ENCODE measurements at regions not wholly inside any gene's neighbourhood (a gene's known extent, or its start where the extent isn't known, plus 50 kb on each side); places are given as distances from the start of the nearest gene placed in this dataset.
"Not testable (repeated sequence)": the region's sequence is repeated elsewhere in the genome, so short reads cannot be mapped to it uniquely, and the experiment has no call there.

DNA sequence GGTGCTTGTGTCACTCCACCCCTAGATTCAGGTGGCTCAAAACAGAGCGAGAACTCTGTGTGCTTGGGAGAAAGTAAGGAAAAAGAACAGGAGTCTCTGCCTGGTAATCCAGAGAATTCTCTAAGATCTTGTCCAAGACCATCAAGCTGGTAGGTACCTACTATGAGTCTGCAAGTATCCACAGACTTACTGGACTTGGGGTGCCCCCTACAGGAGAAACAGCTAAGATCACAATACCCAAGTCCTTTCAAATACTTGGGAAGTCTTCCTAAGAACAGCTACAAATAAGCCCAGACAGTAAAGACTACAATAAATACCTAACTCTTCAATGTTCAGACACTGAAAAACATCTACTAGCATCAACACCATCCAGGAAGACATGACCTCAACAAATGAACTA is 1143.6 kb upstream of the ACVR2A start:
- DNase-seq, result no peak
- intact Hi-C loops (cut with DNase I), result no loop called here

DNA sequence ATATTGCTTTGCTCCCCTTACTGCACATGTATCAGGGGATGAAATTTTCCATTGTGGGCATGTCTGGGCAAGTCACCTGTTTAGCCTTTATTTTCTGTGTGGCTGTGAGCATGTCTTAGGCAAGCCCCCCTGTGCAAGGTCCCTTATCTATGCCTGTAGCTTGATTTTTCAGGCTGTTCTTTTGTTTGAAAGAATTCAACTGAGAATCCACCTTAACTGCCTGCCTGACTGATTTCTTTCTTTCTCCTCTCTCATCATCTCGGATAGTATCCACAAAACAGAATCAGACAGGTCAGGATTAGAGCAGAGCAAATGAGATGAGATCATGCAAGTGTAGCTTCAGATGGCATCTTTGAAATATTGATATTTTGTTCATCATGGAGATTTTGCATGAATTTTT is 1147.5 kb upstream of the ACVR2A start:
- intact Hi-C loops (cut with DNase I), result no loop called here

DNA sequence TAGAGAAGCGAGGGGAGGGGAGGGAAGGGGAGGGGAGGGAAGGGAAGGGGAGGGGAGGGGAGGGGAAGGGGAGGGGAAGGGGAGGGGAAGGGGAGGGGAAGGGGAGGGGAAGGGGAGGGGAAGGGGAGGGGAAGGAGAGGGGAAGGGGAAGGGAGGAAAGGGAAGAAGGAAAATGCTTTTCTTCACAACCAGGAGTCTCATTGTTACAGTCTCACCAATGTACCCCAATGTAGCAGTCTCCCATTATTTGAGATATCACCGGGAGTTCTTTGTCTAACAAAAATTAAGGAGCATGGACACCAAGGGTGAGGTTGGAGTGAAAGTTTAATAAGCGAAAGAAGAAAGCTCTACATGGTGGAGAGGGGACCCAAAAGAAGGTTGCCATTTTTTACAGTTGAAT is 1148.0 kb upstream of the ACVR2A start:
- intact Hi-C loops (cut with DNase I); DNase-seq: not testable (repeated sequence)

More for the DNA sequence above, 1147.5 kb upstream of the ACVR2A start:
- no peak for DNase-seq

DNA sequence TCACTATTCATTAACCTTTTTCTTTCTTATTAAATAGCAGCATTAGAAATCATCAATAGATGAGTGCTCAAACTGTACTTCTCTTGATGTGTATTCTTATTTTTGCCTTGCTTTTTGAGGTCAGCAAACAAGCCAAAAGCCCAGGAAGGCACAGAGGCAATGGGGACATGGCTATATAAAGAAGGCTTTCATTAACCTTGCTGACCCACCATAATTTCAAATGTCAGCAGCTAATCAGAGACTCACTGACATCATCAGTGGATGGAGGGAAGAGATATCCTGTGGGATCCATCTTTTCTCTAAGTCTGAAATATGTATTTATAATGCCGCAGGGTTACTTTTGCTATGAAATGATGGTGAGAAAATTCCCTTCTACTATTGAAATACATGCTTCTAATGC is 1162.8 kb upstream of the ACVR2A start:
- intact Hi-C loops (cut with DNase I), result no loop called here
- DNase-seq, result no peak

DNA sequence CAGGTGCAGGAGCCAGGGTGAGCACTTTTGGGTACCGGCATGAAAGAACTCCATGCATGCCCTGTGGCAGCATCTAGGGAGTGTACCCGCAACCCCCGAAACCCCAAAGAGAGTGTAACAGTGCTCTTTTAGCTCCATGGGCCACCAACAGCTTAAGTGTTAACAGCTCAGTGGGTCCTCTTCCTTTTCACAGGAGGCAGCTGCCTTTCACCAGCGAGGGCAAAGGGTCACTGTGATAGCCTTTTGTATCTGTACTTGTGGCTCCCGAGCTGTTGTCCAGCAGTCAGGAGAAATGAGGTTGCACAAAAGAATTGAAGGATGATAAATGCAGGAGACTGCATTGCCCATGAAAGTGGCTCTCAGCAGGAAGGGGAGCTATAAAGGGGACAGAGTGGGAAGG is 1166.3 kb upstream of the ACVR2A start:
- DNase-seq, result no peak
- intact Hi-C loops (cut with DNase I), result no loop called here

DNA sequence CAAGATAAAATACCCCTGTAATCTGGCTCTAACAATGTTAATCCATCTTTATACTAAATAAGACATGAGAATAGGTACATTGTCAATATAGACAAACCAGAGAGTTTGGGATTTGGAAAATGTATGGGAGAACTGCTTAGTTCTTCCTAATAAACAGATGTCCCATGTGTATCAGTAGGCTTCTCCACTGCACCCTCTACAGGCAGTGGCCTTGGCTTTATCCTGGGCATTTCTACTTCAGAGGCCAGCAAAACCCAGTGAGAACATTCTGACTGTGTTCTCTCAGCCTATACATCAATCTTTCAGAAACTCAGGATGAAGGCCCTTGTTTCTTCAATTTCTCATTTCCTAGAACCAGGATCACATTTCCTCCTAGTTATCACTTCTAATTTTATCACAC is 1167.5 kb upstream of the ACVR2A start:
- DNase-seq, result no peak
- intact Hi-C loops (cut with DNase I), result no loop called here

DNA sequence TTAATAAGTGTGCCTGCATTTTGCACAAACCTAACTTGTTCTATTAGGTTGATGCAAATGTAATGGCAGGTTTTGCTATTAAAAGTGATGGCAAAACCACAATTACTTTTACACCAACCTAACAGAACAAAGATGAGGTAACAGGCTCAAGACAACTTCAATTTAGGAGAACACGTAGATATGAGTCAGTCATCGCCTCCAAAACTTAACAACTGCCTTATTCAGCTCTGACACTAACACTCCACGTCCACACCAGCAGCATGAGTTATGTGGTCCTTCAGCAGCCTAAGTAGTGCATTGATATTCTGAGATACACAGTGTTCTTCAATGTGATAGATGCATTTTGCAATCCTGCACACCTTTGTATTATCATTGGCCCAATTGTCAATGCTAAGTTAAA is 1175.1 kb upstream of the ACVR2A start:
- DNase-seq, result no peak
- intact Hi-C loops (cut with DNase I), result no loop called here

DNA sequence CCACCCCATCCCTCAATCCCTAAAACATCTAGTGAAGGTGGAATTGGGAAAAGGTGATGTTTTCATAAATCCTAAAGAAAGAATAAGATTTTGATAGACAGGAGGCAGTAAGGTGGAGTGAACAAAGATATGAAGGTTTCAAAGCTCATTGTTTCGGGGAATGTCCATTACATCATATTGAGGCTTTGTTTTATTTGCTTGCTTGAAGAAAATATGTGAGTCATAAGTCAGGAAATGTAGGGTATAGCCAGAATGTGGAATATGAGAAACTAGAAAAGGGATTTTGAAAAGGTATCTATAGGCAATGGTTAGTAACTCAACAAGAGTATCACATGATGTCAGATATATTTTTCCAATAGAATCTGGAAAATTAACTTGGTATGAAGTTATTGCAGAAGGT is 1178.5 kb upstream of the ACVR2A start:
- no peak for DNase-seq
- intact Hi-C loops (cut with DNase I), result no loop called here

DNA sequence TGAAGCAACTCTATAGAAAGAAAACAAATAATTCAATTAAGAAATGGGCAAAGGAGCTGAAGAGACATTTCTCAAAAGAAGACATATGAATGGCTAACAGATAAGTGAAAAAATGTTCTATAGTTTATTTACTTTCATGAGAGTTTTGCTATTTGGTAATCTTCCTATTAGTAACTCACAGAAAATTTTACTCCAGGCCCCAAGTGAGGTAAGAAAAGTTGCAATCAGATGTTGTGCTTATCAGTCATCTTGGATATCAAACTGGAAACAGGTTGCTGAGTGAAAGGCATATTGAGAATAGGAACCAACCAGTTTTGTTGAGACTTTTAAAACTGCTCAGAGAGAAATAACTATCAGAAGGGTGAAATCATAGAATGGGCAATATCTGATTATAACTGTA is 1179.0 kb upstream of the ACVR2A start:
- intact Hi-C loops (cut with DNase I), result no loop called here
- DNase-seq, result no peak

DNA sequence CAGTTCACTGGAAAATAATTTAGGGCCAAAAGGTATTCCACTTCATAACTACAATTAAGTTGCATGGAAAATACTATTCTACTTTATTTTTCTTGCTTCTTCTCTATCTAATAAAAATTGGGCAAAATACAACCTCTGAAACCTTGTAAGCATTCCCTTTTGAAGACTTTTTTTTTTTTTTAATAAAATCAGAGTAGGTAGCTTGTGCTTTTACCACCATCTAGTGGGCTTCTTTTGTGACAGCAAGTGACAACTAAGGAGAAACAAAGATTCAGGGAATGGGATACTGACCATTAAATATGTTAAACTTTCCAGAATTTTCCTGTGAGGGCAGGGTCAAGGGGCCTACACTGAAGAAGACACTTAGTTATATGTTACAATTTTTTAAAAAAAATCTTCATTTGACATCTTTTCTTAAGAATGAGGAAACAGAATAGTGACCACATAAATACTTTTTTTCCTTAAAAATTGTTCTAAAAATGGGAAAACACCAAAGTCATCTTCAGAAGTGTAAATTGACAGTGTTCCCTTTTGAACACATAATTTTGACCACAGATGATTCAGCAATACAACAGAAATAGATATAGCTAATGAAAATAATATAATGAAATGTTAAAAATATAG is 1183.2 kb upstream of the ACVR2A start:
- DNase-seq, result peak in 1 of 42 donors; percentile 9
- intact Hi-C loops (cut with DNase I), result no loop called here

DNA sequence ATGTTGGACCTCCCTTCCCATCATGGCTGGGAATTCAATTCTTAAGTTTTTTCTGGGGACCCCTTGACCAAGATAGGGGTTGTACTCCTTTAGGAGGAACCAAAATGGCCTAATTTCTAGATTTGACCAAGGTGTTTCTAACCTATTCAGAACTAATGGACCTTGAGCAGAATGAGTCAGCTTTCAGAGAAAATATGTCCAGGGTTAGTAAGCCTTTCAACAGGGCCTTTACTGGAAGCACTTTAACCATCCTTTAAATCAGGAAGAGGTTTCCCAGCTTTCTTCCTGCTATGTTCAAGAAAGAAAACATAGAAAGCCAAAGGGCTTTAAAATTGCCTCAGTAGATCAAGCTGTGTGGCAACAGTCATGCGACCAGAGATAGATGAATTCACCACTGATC is 1184.9 kb upstream of the ACVR2A start:
- intact Hi-C loops (cut with DNase I), result no loop called here
- DNase-seq, result no peak

DNA sequence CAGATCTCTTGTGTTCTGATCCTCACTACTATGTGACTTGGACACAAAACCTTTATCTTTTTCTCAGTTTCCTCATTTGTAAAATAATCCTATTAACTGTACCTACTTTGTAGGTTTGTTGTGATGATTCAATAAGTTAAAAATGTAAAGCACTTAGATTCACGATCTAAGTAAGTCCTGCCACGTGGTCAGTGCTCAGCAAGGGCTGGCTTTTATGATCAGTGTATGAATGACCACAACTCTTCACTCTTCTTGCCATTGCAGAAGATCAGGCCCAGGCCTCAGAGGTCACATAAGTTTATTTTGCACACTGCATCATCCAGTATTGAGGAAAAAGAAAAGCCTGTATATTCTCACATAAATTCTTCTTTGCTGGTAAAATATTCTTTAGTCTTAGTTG is 1192.5 kb upstream of the ACVR2A start:
- intact Hi-C loops (cut with DNase I), result no loop called here
- DNase-seq, result no peak

DNA sequence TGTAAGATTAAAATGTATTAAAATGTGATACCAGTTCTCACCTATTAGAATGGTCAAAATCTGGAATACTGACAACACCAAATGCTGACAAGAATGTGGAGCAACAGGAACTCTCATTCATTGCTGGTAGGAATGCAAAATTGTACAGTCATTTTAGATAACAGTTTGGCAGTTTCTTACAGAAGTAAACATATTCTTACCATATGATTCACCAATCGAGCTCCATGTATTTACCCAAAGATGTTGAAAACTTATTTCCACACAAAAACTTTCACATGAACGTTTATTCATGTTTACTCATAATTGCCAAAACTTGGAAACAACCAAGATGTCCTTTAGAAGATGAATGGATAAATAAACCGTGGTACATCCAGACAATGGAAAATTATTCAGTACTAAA is 1193.5 kb upstream of the ACVR2A start:
- intact Hi-C loops (cut with DNase I), result no loop called here
- DNase-seq, result no peak

DNA sequence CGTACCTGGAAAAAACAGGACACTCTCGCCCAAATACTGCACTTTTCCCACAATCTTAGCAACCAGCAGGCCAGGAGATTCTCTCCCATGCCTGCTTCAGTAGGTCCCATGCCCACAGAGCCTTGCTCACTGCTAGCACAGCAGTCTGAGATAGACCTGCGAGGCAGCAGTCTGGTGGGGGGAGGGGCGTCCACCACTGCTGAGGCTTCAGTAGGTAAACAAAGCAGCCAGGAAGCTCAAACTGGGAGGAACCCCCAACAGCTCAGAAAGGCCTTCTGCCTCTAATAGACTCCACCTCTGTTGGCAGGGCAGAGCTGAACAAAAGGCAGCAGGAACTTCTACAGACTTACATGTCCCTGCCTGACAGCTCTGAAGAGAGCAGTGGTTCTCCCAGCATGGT is 1202.8 kb upstream of the ACVR2A start:
- intact Hi-C loops (cut with DNase I), result no loop called here
- DNase-seq, result no peak

DNA sequence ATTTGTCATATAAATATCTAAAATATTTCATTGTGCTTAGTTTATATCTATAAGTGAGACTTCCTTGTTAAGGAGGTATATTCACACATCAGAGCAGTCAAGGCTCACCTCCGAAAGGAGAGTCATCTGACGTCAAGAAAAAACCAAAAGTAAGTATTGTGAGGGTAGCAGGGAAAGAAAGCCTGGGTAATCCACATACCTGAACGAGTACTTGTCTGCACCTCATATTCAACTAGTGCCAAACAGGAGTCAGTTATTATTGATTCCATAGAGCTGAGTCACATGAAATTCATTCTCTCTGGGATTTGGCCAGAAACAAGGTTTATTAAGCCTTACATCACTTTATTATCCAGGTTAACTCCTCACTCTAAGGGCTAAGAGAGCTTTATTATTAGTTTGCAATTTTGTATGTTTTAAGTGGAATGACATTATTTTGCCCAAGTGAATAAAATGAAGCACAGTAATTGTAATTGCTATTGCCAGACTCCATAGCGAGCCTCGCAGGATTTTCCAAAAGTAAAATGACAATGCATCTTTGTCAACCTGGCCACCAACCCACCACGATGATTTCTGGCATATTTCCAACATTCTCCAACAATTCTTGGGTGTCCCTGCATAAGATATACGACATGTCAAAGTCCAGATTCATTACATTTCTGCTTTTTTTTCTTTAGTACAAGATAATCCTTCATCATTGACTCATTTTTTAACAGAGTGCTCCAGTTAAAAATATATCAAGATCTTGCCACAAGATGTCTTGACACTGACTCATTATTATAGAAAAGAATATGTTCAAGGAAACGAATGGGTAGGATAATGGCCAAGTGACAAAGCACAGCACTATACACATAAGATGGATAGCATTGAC is 1210.4 kb upstream of the ACVR2A start:
- no peak for DNase-seq
- intact Hi-C loops (cut with DNase I), result no loop called here

DNA sequence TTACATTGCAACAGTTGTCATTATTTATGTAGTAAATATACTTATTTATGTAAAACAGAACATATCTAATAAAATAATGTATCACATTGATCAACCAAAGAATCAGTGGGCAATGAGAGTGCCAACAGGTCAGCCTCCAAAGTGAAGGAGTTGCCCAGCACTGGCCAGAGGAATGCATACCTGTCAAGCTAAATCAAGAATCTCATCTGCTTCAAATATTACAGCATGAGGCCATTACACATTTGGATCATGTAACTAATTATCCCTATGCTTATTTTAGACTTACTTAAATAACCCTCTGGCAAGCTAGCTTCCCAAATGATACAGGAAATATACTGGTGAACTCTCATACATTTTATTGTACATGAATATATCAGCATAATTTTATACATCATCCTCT is 1211.7 kb upstream of the ACVR2A start:
- intact Hi-C loops (cut with DNase I), result no loop called here
- DNase-seq, result no peak

DNA sequence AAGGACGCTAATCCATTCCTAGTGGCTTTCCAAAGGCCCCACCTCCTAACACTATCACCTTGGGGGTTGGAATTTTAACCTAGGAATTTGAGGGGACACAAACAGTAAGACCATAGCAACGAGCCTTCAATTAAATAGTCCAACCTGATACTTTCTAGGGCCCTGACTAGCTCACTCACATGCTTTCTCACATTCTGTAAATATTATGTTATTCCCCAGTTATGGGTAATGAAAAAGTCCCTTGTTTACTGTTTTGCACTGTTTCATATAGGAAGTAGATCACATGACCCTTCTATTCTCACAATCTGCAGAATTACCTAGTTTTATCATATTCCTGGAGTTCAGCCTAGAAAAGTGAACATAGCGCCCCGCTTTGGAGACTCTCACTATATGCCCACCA is 1212.1 kb upstream of the ACVR2A start:
- intact Hi-C loops (cut with DNase I), result no loop called here

DNA sequence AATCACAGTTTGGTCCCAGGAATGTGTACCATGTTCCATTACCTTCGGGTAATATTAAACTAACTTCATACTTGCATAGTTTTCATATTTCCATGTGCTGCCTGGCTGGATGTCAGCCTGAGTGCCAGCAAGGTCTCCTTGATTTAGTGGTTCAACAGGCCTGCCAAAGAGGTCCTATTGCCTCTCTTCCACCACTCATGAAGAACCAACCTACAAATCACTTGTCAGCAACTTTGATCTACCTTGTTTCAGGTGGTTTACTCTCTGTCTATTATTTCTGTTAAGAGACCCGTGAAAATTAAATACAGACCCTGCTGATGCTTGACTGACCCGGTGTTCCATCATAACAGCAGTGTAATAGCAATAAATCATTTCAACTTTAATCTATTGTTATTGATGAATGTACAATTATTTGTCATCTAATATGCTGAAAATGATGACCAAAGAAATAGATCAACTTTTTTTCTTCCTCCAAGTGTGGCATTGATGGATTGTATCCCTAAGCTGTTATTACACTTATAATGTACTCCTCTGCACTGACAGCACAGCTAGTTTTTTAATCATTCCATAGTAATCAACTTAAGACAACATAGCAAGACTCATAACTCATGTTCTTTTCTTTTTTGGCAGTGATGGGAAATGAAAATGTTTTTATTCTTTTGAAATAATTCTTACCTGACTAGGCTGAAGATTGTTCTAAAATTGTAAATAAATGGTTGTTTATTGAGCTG is 1220.2 kb upstream of the ACVR2A start:
- no peak for DNase-seq
- intact Hi-C loops (cut with DNase I), result no loop called here

More for the DNA sequence above, 1212.1 kb upstream of the ACVR2A start:
- DNase-seq, result no peak

DNA sequence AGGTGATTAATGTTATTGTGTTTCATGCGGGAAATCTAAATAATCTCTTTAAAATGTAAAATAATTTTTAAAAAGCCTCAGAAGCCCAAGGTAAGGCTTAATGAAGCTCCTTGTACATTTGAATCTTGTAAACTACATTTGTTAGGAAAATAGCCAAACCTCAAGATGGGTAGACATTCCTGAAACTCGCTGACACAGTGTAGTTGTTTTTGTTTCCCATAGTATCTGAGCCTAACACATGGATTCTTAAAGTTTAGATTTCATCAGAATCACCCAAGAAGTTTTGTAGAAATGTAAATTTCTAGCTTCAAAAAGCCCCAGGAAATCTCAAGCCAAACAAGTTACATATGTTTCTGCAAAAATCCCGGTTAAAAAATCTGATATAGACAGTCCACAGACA is 1221.1 kb upstream of the ACVR2A start:
- intact Hi-C loops (cut with DNase I), result no loop called here
- no peak for DNase-seq

DNA sequence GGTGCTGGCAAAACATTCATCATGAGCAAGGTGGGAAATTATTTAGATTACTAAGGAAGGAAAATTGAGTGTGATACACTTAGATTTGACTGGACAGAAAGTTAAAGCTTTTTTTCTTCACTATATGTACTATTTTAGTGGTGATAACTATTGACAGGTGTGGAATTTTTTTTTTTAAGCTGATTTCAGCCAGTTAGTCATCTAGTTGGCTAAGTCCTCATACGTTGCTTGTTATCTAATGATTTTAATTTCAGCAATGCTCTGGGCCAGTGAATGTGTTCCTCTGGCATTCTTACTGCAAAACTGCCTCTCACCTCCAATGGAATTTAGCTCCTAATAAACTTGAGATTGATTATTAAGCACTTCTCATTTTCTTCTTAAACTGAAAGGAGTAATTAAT is 1223.2 kb upstream of the ACVR2A start:
- intact Hi-C loops (cut with DNase I), result no loop called here
- no peak for DNase-seq

Measured in head of caudate nucleus (tissue), 42 donors.